Adrenal gland (tissue), 5 donors: ENCODE measurements at regions not wholly inside any gene's neighbourhood (a gene's known extent, or its start where the extent isn't known, plus 50 kb on each side); places are given as distances from the start of the nearest gene placed in this dataset.

Experiments used
- CTCF ChIP-seq, 6 experiments: fragments of 450-650 bp in 4 of 6; fragments of 200-600 bp in 2 of 6; sonication (generic) in 1 of 6; IDR thresholded peaks; 1 replicate in 5 of 6; 2 replicates in 1 of 6; pipeline versions ENCODE4 v1.5.1 to v1.8.0; 2016 to 2021; ENCODE audit warnings: antibody characterized with exemption in 6 of 6, mild to moderate bottlenecking in 2 of 6, moderate library complexity in 1 of 6
- POLR2A ChIP-seq, 2 donors: fragments of 450-650 bp; IDR thresholded peaks; one replicate each; pipeline ENCODE4 v1.6.1; 2017; ENCODE audit warnings: antibody characterized with exemption in 2 of 2, mild to moderate bottlenecking in 2 of 2, moderate library complexity in 1 of 2
- donor health status: DM: no; HTN: no; CAD: no.

GRCh38 chr16:86243123-86243473 lies 267.2 kb upstream of the FOXF1 start:
- TF ChIP-seq CTCF (IDR thresholded peaks at IDR 0.05) (no peak), POLR2A (IDR thresholded peaks at IDR 0.05) (no peak)
